ENCODE measurements at regions not wholly inside any gene's neighbourhood (a gene's known extent, or its start where the extent isn't known, plus 50 kb on each side); places are given as distances from the start of the nearest gene placed in this dataset.

- Histone ChIP-seq H3K9ac (no peak overlapping the region), H3K79me2 (no peaks in the 10 kb centered on the region), H3K27ac (no peak overlapping the region), H2AFZ (no peak overlapping the region), H3K4me1 (no peaks in the 10 kb centered on the region), H3K36me3 (ENCODE audit: control insufficient read depth, insufficient read depth, low read length) (no peaks in the 10 kb centered on the region), H3K4me3 (ENCODE audit: low read depth, low read length) (no peak overlapping the region), H3K9me3 (ENCODE audit: control insufficient read depth, low read length) (no peaks in the 10 kb centered on the region), H3K4me2 (ENCODE audit: low read length) (no peak overlapping the region), H3K27me3 (ENCODE audit: control insufficient read depth, insufficient read depth, low read length) (no peaks in the 10 kb centered on the region)
- TF ChIP-seq CTCF (IDR thresholded peaks at IDR 0.05), result no peak
Observed at GRCh38 chr18:44589693-44590355, 90.9 kb upstream of the SETBP1 start.

DNA sequence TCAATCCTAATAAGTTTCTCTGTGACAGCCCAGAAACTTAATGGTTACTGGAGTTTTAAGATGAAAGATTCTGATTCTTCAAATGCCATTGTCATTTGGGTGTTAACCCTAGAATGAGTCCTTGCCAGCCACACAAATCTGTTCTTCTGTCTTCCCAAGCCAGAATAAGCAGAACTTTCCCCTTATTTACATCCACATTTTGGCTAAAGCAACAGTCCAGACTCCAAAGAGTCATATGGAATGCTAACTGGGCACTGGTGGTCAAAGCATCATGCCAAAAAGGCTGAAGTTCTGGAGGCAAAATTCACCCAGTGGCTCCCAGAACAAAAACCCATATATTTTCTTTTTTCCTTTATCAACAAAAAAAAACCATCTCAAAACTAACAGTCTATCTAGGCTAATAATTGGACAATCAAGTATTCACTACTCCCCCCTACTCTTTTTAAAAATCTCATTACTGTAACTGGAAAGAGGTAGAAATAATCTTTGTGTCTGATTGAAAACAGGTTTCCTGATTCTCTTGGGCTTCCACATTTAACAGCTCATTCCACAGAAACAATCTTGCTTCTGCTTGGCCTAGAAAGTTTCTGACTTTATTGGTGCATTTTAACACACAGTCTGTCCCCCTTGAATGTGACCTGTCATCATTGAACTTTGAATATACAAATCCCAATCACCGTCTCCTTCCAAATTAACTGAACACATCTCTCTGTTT, 89.6 kb upstream of the SETBP1 start:
- Histone ChIP-seq H3K27ac (no peak overlapping the region), H3K4me2 (ENCODE audit: low read length) (no peak overlapping the region)

DNA sequence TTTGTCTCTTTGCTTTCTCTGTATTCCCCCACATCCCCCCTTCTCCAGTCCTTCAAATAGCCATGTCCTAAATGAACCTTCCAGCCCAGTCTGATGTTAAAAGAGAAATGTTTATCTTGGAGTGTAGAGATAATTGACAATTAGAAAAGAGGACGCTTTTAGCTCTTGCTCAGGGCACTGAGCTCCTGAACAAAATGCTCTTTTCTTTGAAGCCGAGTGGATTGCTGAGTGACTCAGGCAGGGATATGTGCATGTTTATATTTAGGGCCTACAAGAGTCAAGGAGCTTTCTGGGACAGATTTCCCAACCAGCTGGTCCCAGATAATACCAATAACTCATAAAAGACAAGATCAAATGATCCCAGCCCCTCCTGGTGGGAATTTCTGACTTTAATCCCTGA, 88.0 kb upstream of the SETBP1 start:
- no peaks in the 10 kb centered on the region for H3K27me3 ChIP-seq (ENCODE audit: control insufficient read depth, insufficient read depth, low read length)
- TF ChIP-seq CTCF (IDR thresholded peaks at IDR 0.05), result no peak
- no peak overlapping the region for H3K4me3 ChIP-seq (ENCODE audit: low read depth, low read length)
- no peak overlapping the region for H3K4me2 ChIP-seq (ENCODE audit: low read length)
- no peaks in the 10 kb centered on the region for H3K79me2 ChIP-seq
- H2AFZ ChIP-seq, result no peak overlapping the region
- no peaks in the 10 kb centered on the region for H3K9me3 ChIP-seq (ENCODE audit: control insufficient read depth, low read length)
- no peak overlapping the region for H3K27ac ChIP-seq
- H3K9ac ChIP-seq, result no peak overlapping the region
- no peaks in the 10 kb centered on the region for H3K36me3 ChIP-seq (ENCODE audit: control insufficient read depth, insufficient read depth, low read length)
- H3K4me1 ChIP-seq, result no peaks in the 10 kb centered on the region

More for the DNA sequence above, 89.6 kb upstream of the SETBP1 start:
- no peak overlapping the region for H2AFZ ChIP-seq
- no peak overlapping the region for H3K4me3 ChIP-seq (ENCODE audit: low read depth, low read length)
- no peak for TF ChIP-seq CTCF (IDR thresholded peaks at IDR 0.05)
- no peaks in the 10 kb centered on the region for H3K9me3 ChIP-seq (ENCODE audit: control insufficient read depth, low read length)
- H3K27me3 ChIP-seq (ENCODE audit: control insufficient read depth, insufficient read depth, low read length), result no peaks in the 10 kb centered on the region
- H3K9ac ChIP-seq, result no peak overlapping the region
- H3K4me1 ChIP-seq, result no peaks in the 10 kb centered on the region
- no peaks in the 10 kb centered on the region for H3K79me2 ChIP-seq
- H3K36me3 ChIP-seq (ENCODE audit: control insufficient read depth, insufficient read depth, low read length), result no peaks in the 10 kb centered on the region

GRCh38 chr18:44594799-44595467, 85.8 kb upstream of the SETBP1 start:
- no peaks in the 10 kb centered on the region for H3K4me1 ChIP-seq
- no peak overlapping the region for H2AFZ ChIP-seq
- no peaks in the 10 kb centered on the region for H3K27me3 ChIP-seq (ENCODE audit: control insufficient read depth, insufficient read depth, low read length)
- no peak overlapping the region for H3K4me2 ChIP-seq (ENCODE audit: low read length)
- H3K9me3 ChIP-seq (ENCODE audit: control insufficient read depth, low read length), result no peaks in the 10 kb centered on the region
- no peak overlapping the region for H3K4me3 ChIP-seq (ENCODE audit: low read depth, low read length)
- H3K79me2 ChIP-seq, result no peaks in the 10 kb centered on the region
- no peak overlapping the region for H3K27ac ChIP-seq
- H3K9ac ChIP-seq, result no peak overlapping the region
- TF ChIP-seq CTCF (IDR thresholded peaks at IDR 0.05), result no peak
- no peaks in the 10 kb centered on the region for H3K36me3 ChIP-seq (ENCODE audit: control insufficient read depth, insufficient read depth, low read length)
